K562 (cell line): ENCODE measurements at regions not wholly inside any gene's neighbourhood (a gene's known extent, or its start where the extent isn't known, plus 50 kb on each side); places are given as distances from the start of the nearest gene placed in this dataset.

Source experiments
- ATAC-seq: fragments of 200-7000 bp; cut with Tn5 transposase; 3 replicates; pipeline ENCODE4 v1.9.1; 2020; ENCODE audit warnings: moderate library complexity
- BruUV-seq: library from RNA; stranded (reverse); fragments of 400-500 nt; replicated peaks from 2 replicates; lab custom pipeline; 2021; lab: Mats Ljungman, UMichigan
- CTCF ChIA-PET: fragments of 300-600 bp; formaldehyde crosslinking; extraction: SDS; loops from one replicate; lab custom pipeline; 2021; ENCODE audit warnings: low intra/inter-chr PET ratio; lab: Yijun Ruan, JAX
- POLR2A ChIA-PET: fragments of 300-600, 350-650 bp; sonication (Branson Sonifier 250); formaldehyde crosslinking; extraction: SDS; loops from one replicate; lab custom pipeline; 2021; ENCODE audit warnings: antibody characterized with exemption, inconsistent platforms; lab: Yijun Ruan, JAX
- DNase-seq, 4 experiments: peaks; one replicate each; pipeline versions ENCODE4 v3.0.0 to v3.0.0-alpha.2; 2011 to 2018; ENCODE audit warnings: low spot score in 3 of 4, mixed read lengths in 3 of 4; ENCODE audit errors: extremely low read depth in 1 of 4
- FAIRE-seq: peaks from 2 replicates; lab custom pipeline; 2011; peaks lifted over from hg19 to GRCh38; lab: Jason Lieb, UNC
- H2AFZ ChIP-seq: 2 replicates; pipeline ENCODE4 v1.6.0; 2011; ENCODE audit warnings: low read depth, low read length, control low read depth, inconsistent platforms
- H3K27ac ChIP-seq: fragments of 200-600 bp; 3 replicates; pipeline ENCODE4 v1.8.0; 2011; ENCODE audit warnings: low read depth, mild to moderate bottlenecking, control low read depth, inconsistent platforms, low read length, moderate library complexity, mixed read lengths; ENCODE audit errors: extremely low read depth
- H3K27me3 ChIP-seq, 2 experiments: fragments of 300-600 bp in 1 of 2; 2 replicates in 1 of 2; 3 replicates in 1 of 2; pipeline versions ENCODE4 v1.6.0 to v1.8.0; 2011; ENCODE audit warnings: inconsistent platforms in 2 of 2, low read length in 2 of 2, mild to moderate bottlenecking in 1 of 2, mixed read lengths in 1 of 2, moderate library complexity in 1 of 2; ENCODE audit not compliant: control insufficient read depth in 2 of 2, insufficient read depth in 2 of 2
- H3K36me3 ChIP-seq: fragments of 300-600 bp; 3 replicates; pipeline ENCODE4 v1.8.0; 2011; ENCODE audit warnings: mild to moderate bottlenecking, low read length, inconsistent platforms; ENCODE audit not compliant: control insufficient read depth, insufficient read depth
- H3K4me1 ChIP-seq, 2 experiments: fragments of 200-600 bp in 1 of 2; replicated peaks in 1 of 2; 2 replicates in 1 of 2; 3 replicates in 1 of 2; pipeline versions ENCODE4 v1.5.1 to v1.8.0; 2011; ENCODE audit warnings: inconsistent platforms in 2 of 2, low read length in 2 of 2, mild to moderate bottlenecking in 1 of 2, mixed read lengths in 1 of 2, moderate library complexity in 1 of 2; ENCODE audit not compliant: control insufficient read depth in 2 of 2, insufficient read depth in 2 of 2
- H3K4me2 ChIP-seq: 2 replicates; pipeline ENCODE4 v1.6.1; 2011; ENCODE audit warnings: low read length, control low read depth, inconsistent platforms, mixed read lengths; ENCODE audit not compliant: insufficient read depth
- H3K4me3 ChIP-seq: fragments of 200-600 bp; sonication (generic), shearing (Covaris generic); 2 replicates; pipeline ENCODE4 v1.5.1; 2016; ENCODE audit warnings: control low read depth, inconsistent platforms
- H3K79me2 ChIP-seq: fragments of 200-600 bp; 3 replicates; pipeline ENCODE4 v1.8.0; 2011; ENCODE audit warnings: low read length, inconsistent platforms; ENCODE audit not compliant: control insufficient read depth, insufficient read depth
- H3K9ac ChIP-seq, 2 experiments: 2 replicates each; pipeline versions ENCODE4 v1.6.0 to v1.6.1; 2011; ENCODE audit warnings: low read depth in 2 of 2, low read length in 2 of 2, control low read depth in 1 of 2, inconsistent platforms in 1 of 2, mild to moderate bottlenecking in 1 of 2, mixed read lengths in 1 of 2; ENCODE audit not compliant: insufficient read depth in 1 of 2
- H3K9me1 ChIP-seq: one replicate; pipeline ENCODE4 v1.6.0; 2011; ENCODE audit warnings: inconsistent platforms, mild to moderate bottlenecking, low read length, moderate library complexity; ENCODE audit not compliant: control insufficient read depth, insufficient read depth
- H3K9me3 ChIP-seq: replicated peaks from 2 replicates; pipeline ENCODE4 v1.5.1; 2011; ENCODE audit warnings: low read depth, low read length, inconsistent platforms; ENCODE audit not compliant: control insufficient read depth, insufficient read depth
- H4K20me1 ChIP-seq: replicated peaks from 2 replicates; pipeline ENCODE4 v1.6.1; 2011; ENCODE audit warnings: low read length, inconsistent platforms, mixed read lengths; ENCODE audit not compliant: control insufficient read depth, insufficient read depth
- BRD4 ChIP-seq: fragments of 200-600 bp; sonication (generic); IDR thresholded peaks from 2 replicates; pipeline ENCODE4 v1.6.1; 2017; ENCODE audit warnings: inconsistent platforms
- DDX20 ChIP-seq: fragments of 450-650 bp; IDR thresholded peaks from 2 replicates; pipeline ENCODE4 v1.6.1; 2016; ENCODE audit warnings: missing genetic modification characterization, low read depth, mild to moderate bottlenecking, missing compliant biosample characterization, moderate library complexity
- FOS ChIP-seq: IDR thresholded peaks from 3 replicates; pipeline ENCODE4 v1.6.1; 2011; ENCODE audit not compliant: insufficient read length; ENCODE audit errors: extremely low read depth
- PURB ChIP-seq: sonication (generic); formaldehyde crosslinking; IDR thresholded peaks from 2 replicates; pipeline ENCODE4 v1.9.0; 2021; ENCODE audit warnings: low read depth, mild to moderate bottlenecking, missing genetic modification reagents
- SAP30 ChIP-seq: fragments of 200-600 bp; sonication (generic); IDR thresholded peaks from 2 replicates; pipeline ENCODE4 v1.6.1; 2012; ENCODE audit warnings: borderline replicate concordance, low read depth, mild to moderate bottlenecking, moderate library complexity, low read length, control low read depth, inconsistent platforms; ENCODE audit not compliant: insufficient read depth, poor library complexity, severe bottlenecking
- TARDBP ChIP-seq: fragments of 450-650 bp; IDR thresholded peaks from 2 replicates; pipeline ENCODE4 v1.6.1; 2016
- U2AF2 ChIP-seq: fragments of 200-400 bp; formaldehyde crosslinking; optimal IDR thresholded peaks from 2 replicates; pipeline ENCODE3; 2017; ENCODE audit warnings: low read depth, mild to moderate bottlenecking, low read length
- ZBTB17 ChIP-seq: fragments of 450-650 bp; formaldehyde crosslinking; IDR thresholded peaks from 2 replicates; pipeline ENCODE4 v1.4.0; 2020; ENCODE audit warnings: mild to moderate bottlenecking
- ZNF263 ChIP-seq: sonication (generic); formaldehyde crosslinking; IDR thresholded peaks from 2 replicates; pipeline ENCODE4 v1.8.0; 2022; ENCODE audit warnings: mild to moderate bottlenecking, missing genetic modification reagents, borderline replicate concordance
- ZNF766 ChIP-seq: fragments of 200-800 bp; sonication (Bioruptor generic); conservative IDR thresholded peaks from 2 replicates; pipeline ENCODE4 v1.6.1; 2016; ENCODE audit warnings: missing genetic modification characterization, missing compliant biosample characterization
- ZZZ3 ChIP-seq: fragments of 450-650 bp; IDR thresholded peaks from 2 replicates; pipeline ENCODE4 v1.6.1; 2016; ENCODE audit warnings: antibody characterized with exemption, mild to moderate bottlenecking, moderate library complexity
- WGBS: fragments of 100-300 bp; shearing (Covaris generic); methylation state at CpG from one replicate; pipeline ENCODE4 v1.1.6; 2016; ENCODE audit warnings: low coverage, mixed read lengths; ENCODE audit not compliant: insufficient coverage; ENCODE audit errors: missing lambda C conversion rate; 5-methylcytosine and 5-hydroxymethylcytosine counted together
- in situ Hi-C: fragments of 300-500 bp; cut with MboI; formaldehyde crosslinking; loops from 4 replicates; pipeline ENCODE4 v1.15.0; 2018; ENCODE audit warnings: inconsistent platforms, mixed read lengths
- intact Hi-C: fragments of 100-400 bp; cut with micrococcal nuclease; formaldehyde crosslinking; loops from 2 replicates; pipeline ENCODE4 v1.14.2; 2022
- TF ChIP-seq, protein P1 (sequence below): fragments of 450-650 bp; formaldehyde crosslinking; IDR thresholded peaks from 2 replicates; pipeline ENCODE4 v1.4.0; 2020; ENCODE audit warnings: mild to moderate bottlenecking
- TF ChIP-seq, protein P2 (sequence below), 2 experiments: IDR thresholded peaks; 2 replicates each; pipeline ENCODE4 v1.6.1; 2012; ENCODE audit warnings: improper control_type of control experiment in 2 of 2, low read depth in 2 of 2, low read length in 2 of 2, borderline replicate concordance in 1 of 2

GRCh38 chr12:119274636-119275065, 59.9 kb upstream of the CCDC60 start:
- 3% methylated on average over 8 of the region's 9 CpGs for WGBS
- no peaks in the 10 kb centered on the region for H3K9me3 ChIP-seq
- no peak overlapping the region for H3K4me3 ChIP-seq
- no peaks in the 10 kb centered on the region for H3K79me2 ChIP-seq
- no peak for ATAC-seq
- H3K36me3 ChIP-seq = no peaks in the 10 kb centered on the region
- no peak overlapping the region for H2AFZ ChIP-seq
- no peaks in the 10 kb centered on the region for H3K9me1 ChIP-seq
- in situ Hi-C loops (no loop called here), intact Hi-C loops (no loop called here)
- no TSS peak for BruUV-seq
- H4K20me1 ChIP-seq = no peaks in the 10 kb centered on the region
- ChIA-PET POLR2A (interaction anchor here (0.6 to 1.2 kb wide), 2 partner anchors 10 to 707 kb away, joined by 3 read pairs; no protein-coding TSS in a partner anchor), CTCF (no interaction called here)
- DNase-seq = no peak
- no peaks in the 10 kb centered on the region for H3K27me3 ChIP-seq
- no peak overlapping the region for H3K9ac ChIP-seq
- H3K27ac ChIP-seq = no peak overlapping the region
- no peaks in the 10 kb centered on the region for H3K4me1 ChIP-seq
- no peak overlapping the region for H3K4me2 ChIP-seq
- no peak for FAIRE-seq
- TF ChIP-seq ZBTB17 = no peak
- no peak for TF ChIP-seq DDX20 (tag)
- TF ChIP-seq, protein P1, sequence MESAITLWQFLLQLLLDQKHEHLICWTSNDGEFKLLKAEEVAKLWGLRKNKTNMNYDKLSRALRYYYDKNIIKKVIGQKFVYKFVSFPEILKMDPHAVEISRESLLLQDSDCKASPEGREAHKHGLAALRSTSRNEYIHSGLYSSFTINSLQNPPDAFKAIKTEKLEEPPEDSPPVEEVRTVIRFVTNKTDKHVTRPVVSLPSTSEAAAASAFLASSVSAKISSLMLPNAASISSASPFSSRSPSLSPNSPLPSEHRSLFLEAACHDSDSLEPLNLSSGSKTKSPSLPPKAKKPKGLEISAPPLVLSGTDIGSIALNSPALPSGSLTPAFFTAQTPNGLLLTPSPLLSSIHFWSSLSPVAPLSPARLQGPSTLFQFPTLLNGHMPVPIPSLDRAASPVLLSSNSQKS (CRISPR knock-in tag) = no peak
- no peak for TF ChIP-seq ZNF766 (CRISPR knock-in tag)
- no peak for TF ChIP-seq PURB
- TF ChIP-seq ZNF263 (CRISPR knock-in tag) = no peak
- no peak for TF ChIP-seq FOS
- TF ChIP-seq SAP30 = no peak
- TF ChIP-seq TARDBP = no peak
- no peak for TF ChIP-seq BRD4
- no peak for TF ChIP-seq ZZZ3
- TF ChIP-seq, protein P2, sequence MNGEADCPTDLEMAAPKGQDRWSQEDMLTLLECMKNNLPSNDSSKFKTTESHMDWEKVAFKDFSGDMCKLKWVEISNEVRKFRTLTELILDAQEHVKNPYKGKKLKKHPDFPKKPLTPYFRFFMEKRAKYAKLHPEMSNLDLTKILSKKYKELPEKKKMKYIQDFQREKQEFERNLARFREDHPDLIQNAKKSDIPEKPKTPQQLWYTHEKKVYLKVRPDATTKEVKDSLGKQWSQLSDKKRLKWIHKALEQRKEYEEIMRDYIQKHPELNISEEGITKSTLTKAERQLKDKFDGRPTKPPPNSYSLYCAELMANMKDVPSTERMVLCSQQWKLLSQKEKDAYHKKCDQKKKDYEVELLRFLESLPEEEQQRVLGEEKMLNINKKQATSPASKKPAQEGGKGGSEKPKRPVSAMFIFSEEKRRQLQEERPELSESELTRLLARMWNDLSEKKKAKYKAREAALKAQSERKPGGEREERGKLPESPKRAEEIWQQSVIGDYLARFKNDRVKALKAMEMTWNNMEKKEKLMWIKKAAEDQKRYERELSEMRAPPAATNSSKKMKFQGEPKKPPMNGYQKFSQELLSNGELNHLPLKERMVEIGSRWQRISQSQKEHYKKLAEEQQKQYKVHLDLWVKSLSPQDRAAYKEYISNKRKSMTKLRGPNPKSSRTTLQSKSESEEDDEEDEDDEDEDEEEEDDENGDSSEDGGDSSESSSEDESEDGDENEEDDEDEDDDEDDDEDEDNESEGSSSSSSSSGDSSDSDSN (IDR thresholded peaks at IDR 0.05; ENCODE audit: borderline replicate concordance in 1 of 2, low read depth in 2 of 2, low read length in 2 of 2) = no peak
- TF ChIP-seq U2AF2 = no peak
